ENCODE measurements at regions not wholly inside any gene's neighbourhood (a gene's known extent, or its start where the extent isn't known, plus 50 kb on each side); places are given as distances from the start of the nearest gene placed in this dataset.

- no peaks in the 10 kb centered on the region for H3K36me3 ChIP-seq (ENCODE audit: insufficient read depth)
- no peak overlapping the region for H3K9ac ChIP-seq
- no peaks in the 10 kb centered on the region for H3K27me3 ChIP-seq (ENCODE audit: insufficient read depth, low read depth)
- no peaks in the 10 kb centered on the region for H4K20me1 ChIP-seq (ENCODE audit: insufficient read depth)
- no peaks in the 10 kb centered on the region for H3K79me2 ChIP-seq (ENCODE audit: insufficient read depth, low read depth)
- no peak for TF ChIP-seq CTCF (conservative IDR thresholded peaks at IDR 0.05; ENCODE audit: low read depth, low read length)
- no peak overlapping the region for H3K4me2 ChIP-seq
- H3K27ac ChIP-seq, result no peak overlapping the region
- no peak overlapping the region for H2AFZ ChIP-seq (ENCODE audit: low read depth)
- no peaks in the 10 kb centered on the region for H3K4me1 ChIP-seq (ENCODE audit: low read depth, poor library complexity, severe bottlenecking)
- no peak overlapping the region for H3K4me3 ChIP-seq (IDR thresholded peaks at IDR 0.05; ENCODE audit: insufficient read depth, low read depth, low read length)
These were observed 73.7 kb upstream of the CREB3L1 start for GRCh38 chr11:46203746-46204145.

- no peaks in the 10 kb centered on the region for H3K36me3 ChIP-seq (ENCODE audit: insufficient read depth)
- H3K4me1 ChIP-seq (ENCODE audit: low read depth, poor library complexity, severe bottlenecking), result no peaks in the 10 kb centered on the region
- H4K20me1 ChIP-seq (ENCODE audit: insufficient read depth), result no peaks in the 10 kb centered on the region
- H3K9ac ChIP-seq, result no peak overlapping the region
- H2AFZ ChIP-seq (ENCODE audit: low read depth), result no peak overlapping the region
- H3K4me3 ChIP-seq (IDR thresholded peaks at IDR 0.05; ENCODE audit: insufficient read depth, low read depth, low read length), result no peak overlapping the region
- H3K4me2 ChIP-seq, result no peak overlapping the region
- no peaks in the 10 kb centered on the region for H3K27me3 ChIP-seq (ENCODE audit: insufficient read depth, low read depth)
- no peaks in the 10 kb centered on the region for H3K79me2 ChIP-seq (ENCODE audit: insufficient read depth, low read depth)
- no peak overlapping the region for H3K27ac ChIP-seq
- TF ChIP-seq CTCF (conservative IDR thresholded peaks at IDR 0.05; ENCODE audit: low read depth, low read length), result no peak
These were observed 74.6 kb upstream of the CREB3L1 start for GRCh38 chr11:46202696-46203391.

- Histone ChIP-seq H2AFZ (ENCODE audit: low read depth) (no peak overlapping the region), H3K79me2 (ENCODE audit: insufficient read depth, low read depth) (no peaks in the 10 kb centered on the region), H3K4me3 (IDR thresholded peaks at IDR 0.05; ENCODE audit: insufficient read depth, low read depth, low read length) (no peak overlapping the region), H3K36me3 (ENCODE audit: insufficient read depth) (no peaks in the 10 kb centered on the region), H3K4me1 (ENCODE audit: low read depth, poor library complexity, severe bottlenecking) (no peaks in the 10 kb centered on the region), H3K27ac (no peak overlapping the region), H4K20me1 (ENCODE audit: insufficient read depth) (no peaks in the 10 kb centered on the region), H3K9ac (no peak overlapping the region), H3K27me3 (ENCODE audit: insufficient read depth, low read depth) (no peaks in the 10 kb centered on the region), H3K4me2 (no peak overlapping the region)
- TF ChIP-seq CTCF (conservative IDR thresholded peaks at IDR 0.05; ENCODE audit: low read depth, low read length), result no peak
These were observed 75.3 kb upstream of the CREB3L1 start for GRCh38 chr11:46202149-46202548.

- Histone ChIP-seq H3K36me3 (ENCODE audit: insufficient read depth) (no peaks in the 10 kb centered on the region), H3K9ac (no peak overlapping the region), H3K79me2 (ENCODE audit: insufficient read depth, low read depth) (no peaks in the 10 kb centered on the region), H2AFZ (ENCODE audit: low read depth) (no peak overlapping the region), H4K20me1 (ENCODE audit: insufficient read depth) (no peaks in the 10 kb centered on the region), H3K27ac (no peak overlapping the region), H3K4me2 (no peak overlapping the region), H3K4me1 (ENCODE audit: low read depth, poor library complexity, severe bottlenecking) (no peaks in the 10 kb centered on the region), H3K4me3 (IDR thresholded peaks at IDR 0.05; ENCODE audit: insufficient read depth, low read depth, low read length) (no peak overlapping the region), H3K27me3 (ENCODE audit: insufficient read depth, low read depth) (no peaks in the 10 kb centered on the region)
- no peak for TF ChIP-seq CTCF (conservative IDR thresholded peaks at IDR 0.05; ENCODE audit: low read depth, low read length)
These were observed 76.8 kb upstream of the CREB3L1 start for GRCh38 chr11:46200537-46201281.

Measured in KMS-11 (cell line).